ENCODE measurements at regions not wholly inside any gene's neighbourhood (a gene's known extent, or its start where the extent isn't known, plus 50 kb on each side); places are given as distances from the start of the nearest gene placed in this dataset.
"Not testable (repeated sequence)": the region's sequence is repeated elsewhere in the genome, so short reads cannot be mapped to it uniquely, and the experiment has no call there.

DNA sequence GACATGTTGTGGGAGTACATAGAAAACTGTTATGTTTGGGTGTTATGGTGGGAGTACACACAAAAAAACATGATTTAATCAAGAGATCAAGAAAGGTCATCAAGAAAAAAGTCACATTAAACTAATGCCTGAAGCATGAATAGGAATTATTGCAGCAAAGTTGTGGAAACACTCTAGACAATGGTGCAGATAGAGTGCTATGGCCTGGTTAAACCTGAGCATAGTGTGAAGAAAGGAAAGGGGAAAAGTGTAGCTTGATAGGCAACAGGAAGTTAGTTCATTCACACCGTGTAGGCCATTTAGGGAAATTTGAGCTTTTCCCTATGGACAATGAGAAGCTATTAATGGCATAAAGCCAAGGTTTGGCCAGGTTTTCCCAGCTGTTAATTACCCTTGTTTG lies 162.1 kb upstream of the EMCN start:
- FAIRE-seq = no peak

DNA sequence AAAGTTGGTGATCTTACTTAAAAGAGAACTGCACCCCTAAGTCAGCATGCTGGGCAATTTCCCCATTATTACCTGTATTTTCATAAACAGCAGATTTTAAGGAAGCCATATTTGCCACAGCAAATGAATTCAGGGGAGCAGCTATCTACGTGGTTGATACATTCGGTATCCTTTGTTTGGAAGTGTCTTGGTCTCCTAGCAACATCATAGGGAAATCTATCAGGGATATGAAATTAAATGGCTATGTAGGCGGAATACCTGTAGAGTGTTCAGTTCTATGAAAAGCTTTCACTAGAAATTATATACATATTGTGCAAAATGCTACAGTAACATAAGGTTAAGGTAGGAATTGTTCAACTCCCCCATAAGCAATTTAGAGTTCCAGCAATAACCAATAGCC lies 157.2 kb upstream of the EMCN start:
- DNase-seq (ENCODE audit: low spot score in 2 of 2) = no peak
- no peak for FAIRE-seq

More for the DNA sequence above, 162.1 kb upstream of the EMCN start:
- DNase-seq (ENCODE audit: low spot score in 2 of 2) = no peak

DNA sequence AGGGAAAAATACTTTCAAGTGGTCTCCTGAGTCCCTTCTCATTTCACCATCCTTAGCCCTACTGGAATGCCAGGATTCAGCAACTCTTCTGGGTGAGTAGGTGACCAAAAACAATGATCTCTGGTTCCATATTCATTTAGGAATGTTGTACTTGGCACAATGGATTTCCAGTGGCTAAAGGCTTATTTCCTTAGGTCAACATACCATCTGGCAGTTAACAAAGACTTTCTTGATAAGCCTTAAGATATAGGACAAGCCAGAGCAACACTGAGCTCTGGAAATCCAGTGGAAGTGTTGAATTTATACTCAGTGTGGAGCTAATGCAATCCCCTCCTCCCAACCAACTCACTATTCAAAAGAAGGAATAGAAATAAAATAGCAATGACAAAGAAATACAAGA lies 139.4 kb upstream of the EMCN start:
- DNase-seq (ENCODE audit: low spot score in 2 of 2) = no peak
- no peak for FAIRE-seq

DNA sequence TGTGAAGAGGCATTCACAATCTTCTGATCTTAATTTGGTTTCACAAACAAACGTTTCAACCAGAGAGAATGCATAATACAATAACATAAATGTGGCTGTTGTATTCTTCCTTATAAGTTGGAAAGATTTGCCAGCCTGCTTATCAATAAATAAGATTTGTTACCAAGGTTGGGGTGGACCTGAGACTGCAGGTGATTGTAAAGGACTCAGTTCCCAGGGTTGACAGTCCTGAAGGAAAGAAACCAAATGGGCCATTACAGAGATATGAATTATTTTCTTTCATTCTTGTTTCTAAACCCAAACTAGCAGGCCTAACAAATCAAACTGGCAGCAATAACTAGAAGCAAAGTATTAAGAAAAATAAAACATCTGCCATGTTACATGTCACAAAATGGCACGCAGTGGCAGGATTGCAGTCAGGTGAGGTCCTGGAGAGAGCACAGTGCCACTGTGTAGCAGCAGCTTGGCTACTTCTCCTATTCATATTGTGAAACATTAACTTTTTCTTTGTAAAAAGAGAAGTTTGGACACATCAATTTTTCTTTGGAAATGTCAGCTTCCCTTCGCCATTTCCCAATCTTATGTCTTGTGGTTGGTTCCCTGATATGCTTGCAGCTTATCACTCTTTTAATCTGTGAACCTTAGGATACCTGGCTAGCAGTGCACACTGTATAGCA lies 133.8 kb upstream of the EMCN start:
- FAIRE-seq = no peak
- no peak for DNase-seq (ENCODE audit: low spot score in 2 of 2)

DNA sequence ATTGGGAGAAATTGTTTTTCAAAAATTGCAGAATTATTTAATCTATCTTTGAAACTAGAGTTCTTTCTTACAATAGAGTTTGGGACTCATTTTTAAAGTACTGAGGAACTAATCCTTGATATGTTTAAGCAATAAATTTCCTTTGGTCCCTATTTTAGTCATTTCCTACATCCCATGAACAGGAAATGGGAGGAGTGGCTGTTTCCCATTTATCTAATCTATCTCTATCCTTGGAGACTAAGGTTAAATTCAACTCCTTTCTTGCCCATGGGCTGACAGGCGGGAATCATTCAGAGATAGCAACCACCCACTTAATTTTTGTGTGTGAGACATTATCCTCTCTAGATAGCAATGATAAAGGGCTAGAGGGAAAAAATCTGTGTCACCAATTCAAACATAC lies 131.6 kb upstream of the EMCN start:
- FAIRE-seq (no peak), DNase-seq (ENCODE audit: low spot score in 2 of 2) (no peak)

DNA sequence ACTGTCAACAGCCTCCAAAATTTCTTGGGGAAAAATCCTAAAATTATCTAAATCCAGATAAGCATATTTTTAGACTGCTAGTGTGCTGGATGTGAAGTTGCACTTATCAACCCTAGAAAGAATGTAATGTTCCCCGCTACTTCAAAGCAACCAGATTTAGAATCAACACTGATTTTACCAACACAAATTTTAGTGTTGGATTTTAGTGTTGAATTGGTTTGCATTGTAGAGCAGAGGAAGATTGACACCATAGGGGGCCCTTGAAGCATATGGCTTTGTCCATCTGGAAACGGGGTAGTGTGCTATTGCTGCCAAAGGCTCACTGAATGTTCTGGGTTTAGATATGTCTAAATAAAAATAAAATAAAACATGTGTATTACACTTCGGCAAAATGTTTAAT lies 126.3 kb upstream of the EMCN start:
- DNase-seq (ENCODE audit: low spot score in 2 of 2) = no peak
- FAIRE-seq = no peak

DNA sequence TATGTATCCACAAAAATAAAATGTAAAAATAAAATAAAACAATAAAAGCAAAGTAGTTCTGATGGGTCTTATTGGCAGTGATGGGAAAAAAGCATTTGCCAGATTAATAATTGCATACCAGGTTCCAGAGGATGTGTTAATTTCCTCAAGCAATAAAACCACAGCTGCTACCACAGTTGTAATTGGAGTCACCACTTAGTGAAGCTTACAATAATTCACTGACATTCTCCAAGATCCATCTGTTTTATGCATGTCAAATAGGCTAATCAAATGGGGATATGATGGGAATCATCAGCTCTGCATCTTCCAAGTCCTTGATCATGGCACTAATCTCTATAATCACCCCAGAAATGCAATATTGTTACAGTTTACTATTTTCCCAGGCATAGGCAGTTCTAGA lies 123.5 kb upstream of the EMCN start:
- FAIRE-seq = no peak

DNA sequence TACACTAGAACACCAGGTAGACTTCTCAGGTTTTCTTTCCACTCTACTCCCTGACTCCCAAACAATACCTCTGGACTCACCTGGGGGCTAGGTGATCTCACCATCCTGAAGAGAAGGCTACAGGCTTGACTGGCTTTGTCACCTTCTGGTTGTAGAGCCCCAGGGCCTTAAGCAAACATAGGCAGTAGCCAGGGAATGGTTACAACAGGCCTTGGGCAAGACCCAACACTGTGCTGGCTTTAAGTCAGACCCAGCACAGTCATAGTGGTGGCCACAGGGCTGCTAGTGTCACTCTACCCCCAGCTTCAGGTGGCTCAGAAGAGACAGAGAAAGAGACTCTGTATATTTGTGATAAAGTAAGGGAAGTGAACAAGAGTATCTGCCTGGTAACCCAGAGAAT lies 118.1 kb upstream of the EMCN start:
- FAIRE-seq (no peak), DNase-seq (ENCODE audit: low spot score in 2 of 2) (no peak)

More for the DNA sequence above, 123.5 kb upstream of the EMCN start:
- DNase-seq (ENCODE audit: low spot score in 2 of 2) = no peak

DNA sequence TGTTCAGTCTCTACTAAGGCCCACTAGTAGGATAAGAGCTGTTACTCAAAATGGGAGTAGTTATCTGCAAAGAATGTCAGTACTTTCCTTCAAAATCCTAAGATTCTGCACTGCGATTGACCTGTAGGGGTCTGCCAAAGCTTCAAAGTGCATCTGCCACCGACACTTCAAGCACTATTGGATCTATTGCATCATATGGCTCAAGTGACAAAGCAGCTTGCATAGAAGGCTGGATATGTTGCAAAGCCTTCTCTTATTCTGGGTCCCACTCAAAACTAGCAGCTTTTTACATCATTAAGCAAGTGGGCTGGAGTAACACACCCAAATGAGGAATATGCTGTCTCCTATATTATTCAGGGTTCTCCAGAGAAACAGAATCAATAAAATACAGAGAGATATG lies 115.4 kb upstream of the EMCN start:
- DNase-seq (ENCODE audit: low spot score in 2 of 2) (no peak), FAIRE-seq (no peak)

DNA sequence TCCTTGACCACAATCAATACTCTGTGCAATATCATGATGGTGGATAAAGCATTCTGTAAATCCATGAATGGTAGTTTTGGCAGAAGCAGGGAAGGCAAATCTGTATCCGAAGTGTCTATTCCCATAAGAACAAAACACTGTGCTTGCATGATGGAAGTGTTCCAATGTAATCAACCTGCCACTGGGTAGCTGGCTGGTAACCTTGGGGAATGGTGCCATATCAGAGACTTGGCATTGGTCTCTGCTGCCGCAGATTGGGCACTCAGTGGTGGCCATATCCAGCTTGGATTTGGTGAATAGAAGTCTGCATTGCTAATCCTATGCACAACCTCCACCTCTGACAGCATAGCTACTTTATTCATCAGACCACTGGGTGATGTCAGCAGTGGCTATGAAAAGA lies 114.3 kb upstream of the EMCN start:
- DNase-seq (ENCODE audit: low spot score in 2 of 2) (no peak), FAIRE-seq (no peak)

DNA sequence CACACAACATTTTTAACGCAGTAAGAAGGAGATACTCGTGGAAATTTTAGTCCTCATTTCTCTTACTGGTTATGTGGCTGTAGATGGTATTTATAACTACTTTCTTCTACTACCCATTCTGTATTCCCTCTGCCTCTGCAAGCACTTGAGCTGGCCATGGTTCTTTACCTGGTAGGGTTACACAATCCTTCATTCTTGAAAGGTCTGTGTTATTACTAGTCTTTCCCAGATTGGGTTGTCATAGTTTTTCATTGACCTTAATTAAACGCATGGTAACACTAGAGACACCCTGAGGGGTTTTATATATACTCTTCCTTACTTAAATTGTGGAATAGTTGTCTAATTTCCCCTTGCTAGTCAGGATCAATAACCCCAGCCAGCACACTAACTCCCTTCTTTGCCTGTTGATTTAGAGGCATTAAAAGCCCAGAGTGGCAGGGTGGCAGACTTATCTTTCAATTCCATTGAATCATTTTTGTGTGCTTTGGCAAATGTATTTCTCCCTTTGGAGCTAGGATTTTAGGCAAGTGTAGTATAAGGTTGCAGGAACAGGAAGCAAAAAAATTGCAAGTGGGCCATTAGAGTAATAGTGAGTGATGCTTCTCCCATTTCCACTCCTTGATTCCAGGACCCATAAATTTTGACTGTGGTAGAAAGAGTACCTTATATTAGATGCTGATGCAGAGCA lies 113.6 kb upstream of the EMCN start:
- DNase-seq (ENCODE audit: low spot score in 2 of 2) (no peak), FAIRE-seq (no peak)

DNA sequence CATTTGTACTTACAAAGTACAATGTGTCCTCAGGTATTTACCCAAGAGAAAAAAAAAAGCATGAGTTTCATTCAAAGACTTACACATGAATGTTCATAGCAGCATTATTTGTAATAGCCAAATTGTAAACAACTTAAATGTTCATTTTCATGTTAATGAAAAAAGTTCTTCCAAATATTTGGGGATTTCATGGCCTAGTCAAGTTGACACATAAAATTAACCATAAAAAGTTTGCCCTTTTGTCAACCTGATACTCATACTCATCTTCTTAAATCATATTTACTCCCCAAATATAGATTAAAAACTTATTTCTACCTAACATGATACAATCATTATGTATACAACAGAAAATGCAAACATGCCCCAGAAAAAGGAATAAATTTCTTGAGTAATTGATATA lies 112.5 kb upstream of the EMCN start:
- DNase-seq (ENCODE audit: low spot score in 2 of 2) (no peak), FAIRE-seq (no peak)

DNA sequence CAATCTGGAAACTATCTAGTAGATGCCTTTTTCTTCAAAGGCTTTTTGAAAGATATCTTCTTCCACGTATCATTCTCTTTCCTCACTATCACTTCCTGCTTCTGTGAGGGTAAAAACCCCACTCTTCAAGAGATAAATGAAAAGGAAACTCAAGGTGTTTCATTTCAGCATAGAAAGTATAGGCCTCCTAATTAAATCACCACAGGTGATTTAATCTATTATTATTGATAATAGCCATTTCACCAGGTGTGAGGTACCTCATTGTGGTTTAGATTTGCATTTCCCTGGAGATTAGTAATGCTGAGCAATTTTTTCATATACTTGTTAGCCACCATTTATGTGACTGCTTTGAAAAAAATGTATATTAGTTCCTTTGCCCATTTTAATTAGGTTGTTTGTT lies 92.0 kb upstream of the EMCN start:
- no peak for FAIRE-seq
- DNase-seq (ENCODE audit: low spot score in 2 of 2) = no peak

DNA sequence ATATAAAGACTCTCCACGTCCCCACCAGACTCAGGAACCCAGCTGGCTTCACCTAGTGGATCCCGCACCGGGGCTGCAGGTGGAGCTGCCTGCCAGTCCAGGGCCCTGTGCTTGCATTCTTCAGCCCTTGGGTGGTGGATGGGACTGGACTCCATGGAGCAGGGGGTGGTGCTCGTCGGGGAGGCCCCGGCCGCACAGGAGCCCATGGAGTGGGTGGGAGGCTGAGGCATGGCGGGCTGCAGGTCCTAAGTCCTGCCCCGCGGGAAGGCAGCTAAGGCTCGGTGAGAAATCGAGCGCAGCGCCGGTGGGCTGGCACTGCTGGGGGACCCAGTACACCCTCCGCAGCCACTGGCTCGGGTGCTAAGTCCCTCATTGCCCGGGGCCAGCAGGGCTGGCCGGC lies 90.8 kb upstream of the EMCN start:
- not testable (repeated sequence) for FAIRE-seq; DNase-seq (ENCODE audit: low spot score in 2 of 2)

DNA sequence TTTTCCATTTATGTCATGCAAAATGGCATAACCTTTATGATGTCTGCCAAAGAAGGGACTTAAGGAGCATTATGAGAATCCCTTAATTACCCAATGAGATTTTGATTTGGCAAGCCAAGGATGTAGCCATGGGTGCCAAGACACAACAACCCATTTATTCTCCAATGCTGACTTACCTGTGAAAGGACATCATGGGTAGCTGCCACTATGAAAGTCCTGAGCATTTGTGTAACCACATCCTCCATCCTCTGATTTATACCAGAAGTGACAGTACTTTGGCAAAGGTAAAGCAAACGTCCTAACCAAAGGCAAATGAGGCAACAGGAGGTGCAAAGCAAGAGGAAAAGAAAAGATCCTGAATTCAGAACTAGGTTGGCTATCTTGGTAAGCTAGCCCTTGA lies 87.3 kb upstream of the EMCN start:
- DNase-seq (ENCODE audit: low spot score in 2 of 2) (no peak), FAIRE-seq (no peak)

DNA sequence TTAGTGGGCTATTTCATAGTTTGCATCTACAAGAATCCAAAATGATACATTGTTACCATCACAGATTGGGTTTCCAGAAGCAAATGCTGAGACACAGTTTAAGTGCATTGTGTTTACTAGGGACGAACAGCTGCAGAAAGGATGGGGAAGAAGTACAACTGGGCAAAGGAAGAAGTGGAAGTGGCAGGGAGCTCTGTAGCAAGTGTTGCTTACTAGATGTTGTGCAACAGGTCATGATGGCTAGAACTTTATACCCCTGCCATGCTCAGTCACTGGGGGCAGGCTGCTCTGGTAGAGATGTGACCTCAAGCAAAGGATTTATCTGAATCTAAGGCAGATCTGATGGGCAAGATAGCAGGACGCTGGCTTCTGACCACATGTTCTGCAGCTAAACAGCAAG lies 76.1 kb upstream of the EMCN start:
- FAIRE-seq = no peak
- no peak for DNase-seq (ENCODE audit: low spot score in 2 of 2)

DNA sequence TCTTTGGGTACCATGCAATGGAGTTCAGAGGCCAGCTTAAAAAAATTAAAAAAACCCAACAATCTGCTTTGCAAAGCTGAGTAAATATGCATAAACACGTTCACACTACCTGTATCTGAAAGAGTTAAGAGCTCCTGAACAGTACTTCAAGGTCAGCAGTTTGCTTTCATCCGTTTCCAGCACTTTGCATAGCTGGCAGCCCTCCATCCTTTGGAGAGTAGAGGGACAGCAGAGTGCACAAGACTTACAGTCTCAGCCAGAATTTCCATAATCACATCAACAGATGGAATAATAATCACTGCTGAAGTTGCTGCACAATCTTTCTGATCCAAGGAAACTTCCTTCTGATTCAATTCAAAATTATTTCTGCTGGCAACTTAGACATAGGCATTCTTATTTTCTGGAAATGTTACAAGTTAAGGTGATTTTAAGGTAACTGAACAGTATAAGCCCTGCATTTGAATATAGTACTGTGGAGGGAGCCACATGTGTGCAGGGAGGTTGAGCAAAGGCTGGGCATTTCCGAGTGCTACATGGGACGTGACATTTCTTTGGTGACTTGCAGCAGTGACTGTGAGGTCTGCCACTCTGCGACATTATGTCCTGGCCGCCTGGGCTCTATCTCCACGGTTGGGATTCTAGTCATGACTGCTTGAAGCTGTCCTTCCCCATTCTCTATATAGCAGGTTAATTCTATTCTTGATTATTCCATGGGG lies 73.5 kb upstream of the EMCN start:
- no peak for DNase-seq (ENCODE audit: low spot score in 2 of 2)
- no peak for FAIRE-seq

DNA sequence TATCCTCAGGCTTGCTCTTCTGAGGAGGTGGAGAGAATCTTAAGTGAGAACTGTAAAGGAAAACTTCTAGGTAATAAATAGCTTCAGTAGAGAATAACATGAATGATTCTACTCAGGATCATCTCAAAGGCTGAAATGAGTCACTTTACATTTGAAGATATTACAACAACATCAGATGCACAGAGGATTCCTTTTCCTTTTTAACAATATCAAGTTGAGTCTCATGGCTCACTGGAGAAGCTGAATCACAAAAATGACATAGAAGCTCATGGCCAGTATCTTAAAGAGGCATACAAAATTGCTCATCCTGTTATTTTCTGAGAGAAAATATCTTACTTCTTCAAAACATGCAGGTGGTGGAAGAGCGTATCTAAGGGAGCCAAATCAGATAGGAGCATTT lies 72.5 kb upstream of the EMCN start:
- DNase-seq (ENCODE audit: low spot score in 2 of 2) (no peak), FAIRE-seq (no peak)

DNA sequence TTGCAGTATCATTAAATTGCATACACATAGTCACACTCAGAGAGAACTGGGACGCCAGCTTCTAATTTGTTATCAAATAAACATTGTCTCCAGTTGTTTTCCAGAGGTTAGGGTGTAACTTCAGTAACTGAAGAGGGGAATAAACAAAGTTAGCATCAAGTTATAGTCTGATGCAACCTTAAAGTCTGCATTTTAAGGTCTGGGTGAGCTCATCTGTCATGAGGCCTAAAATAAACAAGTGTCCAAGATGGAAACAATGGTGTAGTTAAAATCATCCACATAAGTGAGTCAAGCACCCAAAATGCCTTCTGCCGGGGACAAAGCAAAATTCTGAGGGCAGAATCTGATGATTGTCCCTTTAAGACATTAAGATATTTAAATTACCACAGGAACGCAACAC lies 70.3 kb upstream of the EMCN start:
- no peak for FAIRE-seq

DNA sequence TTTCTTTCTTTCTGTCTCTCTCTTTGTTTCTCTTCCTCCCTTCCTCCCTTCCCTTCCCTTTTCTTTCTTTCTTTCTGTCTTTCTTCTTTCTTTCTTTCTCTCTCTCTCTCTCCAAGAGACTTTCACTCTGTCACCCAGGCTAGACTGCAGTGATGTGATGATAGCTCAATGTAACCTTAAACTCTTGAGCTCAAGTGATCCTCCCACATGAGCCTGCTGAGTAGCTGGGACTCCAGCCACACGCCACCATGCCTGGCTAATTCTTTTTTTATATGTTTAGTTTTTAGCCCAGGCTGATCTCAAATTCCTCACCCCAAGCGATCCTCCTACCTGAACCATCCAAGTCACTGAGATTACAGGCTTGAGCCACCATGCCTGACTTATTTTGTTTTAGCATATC lies 64.3 kb upstream of the EMCN start:
- DNase-seq (ENCODE audit: low spot score in 2 of 2) (no peak), FAIRE-seq (no peak)

More for the DNA sequence above, 70.3 kb upstream of the EMCN start:
- no peak for DNase-seq (ENCODE audit: low spot score in 2 of 2)

DNA sequence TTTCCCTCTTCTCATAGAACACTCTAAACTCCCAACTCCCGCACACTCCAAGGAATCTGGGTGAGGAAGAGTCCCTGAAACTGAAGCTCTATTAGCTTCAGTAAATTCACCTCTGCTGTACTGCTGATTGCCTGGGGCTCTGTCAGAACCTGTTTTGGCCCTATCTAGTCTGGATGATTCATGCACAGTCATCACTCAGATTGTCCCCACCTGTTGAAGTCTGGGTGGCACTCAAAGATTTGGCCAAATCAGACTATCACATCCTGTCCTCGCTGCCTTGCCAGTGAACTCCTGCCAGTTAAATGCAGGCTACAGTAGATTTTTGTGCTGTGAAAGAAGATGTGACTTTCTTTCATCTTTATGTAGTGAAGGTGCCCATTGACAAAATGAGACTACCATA lies 63.5 kb upstream of the EMCN start:
- FAIRE-seq = no peak
- DNase-seq (ENCODE audit: low spot score in 2 of 2) = no peak

DNA sequence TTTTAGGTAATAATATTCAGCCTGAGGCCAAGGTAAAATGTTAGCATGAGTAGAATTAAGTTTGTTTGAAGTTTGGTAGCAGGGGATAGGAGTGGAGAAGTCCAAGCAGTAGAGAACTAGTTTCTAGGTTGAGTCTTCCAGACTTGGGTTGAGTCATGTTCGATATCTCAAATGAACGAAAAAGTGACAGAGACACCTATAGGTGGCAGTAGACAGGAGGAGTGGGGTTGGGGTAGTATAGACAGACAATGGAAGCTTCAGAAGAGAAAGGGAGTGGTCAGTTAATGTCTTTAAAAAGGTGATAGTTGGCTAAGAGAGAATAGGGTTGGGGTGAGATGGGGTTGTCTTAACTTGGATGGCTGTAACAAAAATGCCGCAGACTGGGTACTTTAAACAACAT lies 58.7 kb upstream of the EMCN start:
- DNase-seq (ENCODE audit: low spot score in 2 of 2) (no peak), FAIRE-seq (no peak)
